B cell (primary cell): ENCODE measurements at regions not wholly inside any gene's neighbourhood (a gene's known extent, or its start where the extent isn't known, plus 50 kb on each side); places are given as distances from the start of the nearest gene placed in this dataset.

ENCODE experiments used
- ATAC-seq: fragments of 200-7000 bp; cut with Tn5 transposase; one replicate; pipeline ENCODE4 v1.10.0; 2021; ENCODE audit warnings: low read depth, mild to moderate bottlenecking, moderate number of reproducible peaks, moderate library complexity
- CTCF ChIA-PET: fragments of 350-600 bp; sonication (Branson Sonifier 250); formaldehyde crosslinking; loops from one replicate; lab custom pipeline; 2021; ENCODE audit warnings: antibody characterized with exemption, inconsistent platforms; lab: Charles Lee
- POLR2A ChIA-PET: fragments of 350-600 bp; sonication (Branson Sonifier 250); formaldehyde crosslinking; loops from one replicate; lab custom pipeline; 2021; ENCODE audit warnings: antibody characterized with exemption; lab: Charles Lee
- DNase-seq: peaks from one replicate; pipeline ENCODE4 v3.0.0; 2013
- H2AFZ ChIP-seq: 2 replicates; pipeline ENCODE4 v1.6.1; 2012; ENCODE audit warnings: mild to moderate bottlenecking, low read depth, low read length; ENCODE audit not compliant: insufficient read depth, poor library complexity, severe bottlenecking
- H3K27ac ChIP-seq, 2 donors: 1 replicate in 1 of 2; 2 replicates in 1 of 2; pipeline ENCODE4 v1.5.1; 2012 to 2013; ENCODE audit warnings: low read length in 2 of 2, mild to moderate bottlenecking in 2 of 2, moderate library complexity in 1 of 2
- H3K27me3 ChIP-seq, 4 experiments: fragments of 200-600 bp in 1 of 4; sonication (generic) in 1 of 4; replicated peaks in 1 of 4; 1 replicate in 2 of 4; 2 replicates in 2 of 4; pipeline versions ENCODE4 v1.6.1 to v1.7.0; 2013 to 2016; ENCODE audit warnings: low read length in 3 of 4, mild to moderate bottlenecking in 2 of 4, mixed read lengths in 1 of 4, moderate library complexity in 1 of 4; ENCODE audit not compliant: insufficient read depth in 4 of 4, control insufficient read depth in 3 of 4; ENCODE audit errors: control extremely low read depth in 1 of 4
- H3K36me3 ChIP-seq, 2 experiments: replicated peaks in 1 of 2; 1 replicate in 1 of 2; 2 replicates in 1 of 2; pipeline versions ENCODE4 v1.6.1 to v1.7.1; 2013; ENCODE audit warnings: low read length in 1 of 2; ENCODE audit not compliant: insufficient read depth in 2 of 2, control insufficient read depth in 1 of 2; ENCODE audit errors: control extremely low read depth in 1 of 2, extremely low read depth in 1 of 2
- H3K4me1 ChIP-seq, 2 donors: fragments of 200-600 bp in 1 of 2; sonication (generic) in 1 of 2; 1 replicate in 1 of 2; 2 replicates in 1 of 2; pipeline versions ENCODE4 v1.5.1 to v1.6.1; 2013 to 2017; ENCODE audit warnings: low read length in 2 of 2; ENCODE audit not compliant: control insufficient read depth in 2 of 2, insufficient read depth in 2 of 2
- H3K4me2 ChIP-seq: replicated peaks from 2 replicates; pipeline ENCODE3; 2012; ENCODE audit warnings: mild to moderate bottlenecking, low read depth, low read length; ENCODE audit not compliant: poor library complexity, severe bottlenecking
- H3K4me3 ChIP-seq, 5 experiments: fragments of 200-600 bp in 1 of 5; sonication (generic) in 1 of 5; 1 replicate in 3 of 5; 2 replicates in 2 of 5; pipeline versions ENCODE4 v1.5.1 to v1.7.0; 2011 to 2016; ENCODE audit warnings: low read length in 4 of 5, mild to moderate bottlenecking in 4 of 5, low read depth in 2 of 5, control low read depth in 1 of 5, moderate library complexity in 1 of 5; ENCODE audit not compliant: insufficient read depth in 1 of 5; ENCODE audit errors: control extremely low read depth in 1 of 5, extremely low read depth in 1 of 5
- H3K79me2 ChIP-seq: fragments of 200-600 bp; sonication (generic); one replicate; pipeline ENCODE4 v1.6.0; 2016; ENCODE audit warnings: low read length; ENCODE audit not compliant: control insufficient read depth, insufficient read depth
- H3K9ac ChIP-seq: fragments of 200-600 bp; sonication (generic); 2 replicates; pipeline ENCODE4 v1.6.1; 2017; ENCODE audit warnings: mild to moderate bottlenecking, low read length, moderate library complexity
- H3K9me3 ChIP-seq, 3 donors: one replicate each; pipeline versions ENCODE4 v1.6.1 to v1.7.1; 2013; ENCODE audit warnings: low read length in 2 of 3; ENCODE audit not compliant: control insufficient read depth in 2 of 3, insufficient read depth in 1 of 3; ENCODE audit errors: control extremely low read depth in 1 of 3
- H4K20me1 ChIP-seq: 2 replicates; pipeline ENCODE4 v1.6.0; 2012; ENCODE audit warnings: mild to moderate bottlenecking, low read length; ENCODE audit not compliant: insufficient read depth, control insufficient read depth, poor library complexity, severe bottlenecking
- H3K27ac Mint-ChIP-seq: one replicate; pipeline ENCODE4 v1.8.0; 2021; ENCODE audit warnings: mixed read lengths
- H3K27me3 Mint-ChIP-seq: one replicate; pipeline ENCODE4 v1.8.0; 2021; ENCODE audit warnings: mixed read lengths
- H3K4me1 Mint-ChIP-seq: one replicate; pipeline ENCODE4 v1.8.0; 2021; ENCODE audit warnings: mixed read lengths
- H3K4me3 Mint-ChIP-seq: one replicate; pipeline ENCODE4 v1.8.0; 2021; ENCODE audit warnings: mixed read lengths
- H3K9me3 Mint-ChIP-seq: one replicate; pipeline ENCODE4 v1.8.0; 2022; ENCODE audit warnings: mixed read lengths; ENCODE audit not compliant: insufficient read depth
- EZH2 ChIP-seq: IDR thresholded peaks from 2 replicates; pipeline ENCODE4 v1.6.1; 2012; ENCODE audit warnings: borderline replicate concordance, low read depth, mild to moderate bottlenecking, moderate library complexity, low read length; ENCODE audit not compliant: insufficient read depth, poor library complexity, severe bottlenecking
- WGBS: methylation state at CpG from one replicate; pipeline ENCODE4 v1.1.5; 2013; ENCODE audit warnings: missing lambda C conversion rate; ENCODE audit not compliant: insufficient coverage; 5-methylcytosine and 5-hydroxymethylcytosine counted together
- intact Hi-C: fragments of 100-400 bp; cut with micrococcal nuclease; formaldehyde crosslinking; loops from one replicate; pipeline ENCODE4 v1.10.0; 2022
- TF ChIP-seq, protein P1 (sequence below): fragments of 200-600 bp; IDR thresholded peaks from one replicate; pipeline ENCODE4 v1.8.0; 2022; ENCODE audit warnings: antibody characterized with exemption, mild to moderate bottlenecking

DNA sequence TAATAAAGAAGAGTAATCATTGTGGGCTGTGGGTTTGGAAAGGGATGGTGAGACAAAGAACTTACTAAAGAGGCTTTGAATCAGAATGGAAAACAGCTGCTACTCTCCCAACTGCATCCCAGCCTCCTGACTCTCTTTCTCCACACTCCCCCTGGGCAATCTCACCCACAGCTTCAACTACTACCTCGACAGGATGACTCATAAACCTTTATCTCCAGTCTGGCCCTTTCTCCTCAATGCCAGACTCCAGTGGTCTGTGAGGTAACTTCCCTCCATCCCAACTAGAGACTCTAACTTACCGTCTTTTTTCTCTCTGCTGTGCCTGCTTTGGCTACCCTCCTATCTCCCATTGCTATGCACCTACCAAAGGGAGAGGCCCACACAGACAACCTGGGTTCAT lies 135.3 kb upstream of the RREB1 start:
- ChIA-PET POLR2A (no interaction called here), CTCF (no interaction called here)
- H3K4me3 Mint-ChIP-seq, result no peak overlapping the region
- ATAC-seq (no peak), DNase-seq (no peak)
- no peak overlapping the region for H3K4me2 ChIP-seq
- H3K36me3 ChIP-seq, result no peaks in the 10 kb centered on the region
- peaks cover 0 to 3% (median 0%) of the 10 kb centered on the region in 4 experiments for H3K27me3 ChIP-seq
- intact Hi-C loops, result no loop called here
- H3K4me3 ChIP-seq, result no peak overlapping the region
- no peak overlapping the region for H3K27ac Mint-ChIP-seq
- WGBS, result 92% methylated on average over 2 of the region's 2 CpGs
- TF ChIP-seq, protein P1, sequence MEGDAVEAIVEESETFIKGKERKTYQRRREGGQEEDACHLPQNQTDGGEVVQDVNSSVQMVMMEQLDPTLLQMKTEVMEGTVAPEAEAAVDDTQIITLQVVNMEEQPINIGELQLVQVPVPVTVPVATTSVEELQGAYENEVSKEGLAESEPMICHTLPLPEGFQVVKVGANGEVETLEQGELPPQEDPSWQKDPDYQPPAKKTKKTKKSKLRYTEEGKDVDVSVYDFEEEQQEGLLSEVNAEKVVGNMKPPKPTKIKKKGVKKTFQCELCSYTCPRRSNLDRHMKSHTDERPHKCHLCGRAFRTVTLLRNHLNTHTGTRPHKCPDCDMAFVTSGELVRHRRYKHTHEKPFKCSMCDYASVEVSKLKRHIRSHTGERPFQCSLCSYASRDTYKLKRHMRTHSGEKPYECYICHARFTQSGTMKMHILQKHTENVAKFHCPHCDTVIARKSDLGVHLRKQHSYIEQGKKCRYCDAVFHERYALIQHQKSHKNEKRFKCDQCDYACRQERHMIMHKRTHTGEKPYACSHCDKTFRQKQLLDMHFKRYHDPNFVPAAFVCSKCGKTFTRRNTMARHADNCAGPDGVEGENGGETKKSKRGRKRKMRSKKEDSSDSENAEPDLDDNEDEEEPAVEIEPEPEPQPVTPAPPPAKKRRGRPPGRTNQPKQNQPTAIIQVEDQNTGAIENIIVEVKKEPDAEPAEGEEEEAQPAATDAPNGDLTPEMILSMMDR, result no peak
- no peak for TF ChIP-seq EZH2
- no peak overlapping the region for H3K9ac ChIP-seq
- no peaks in the 10 kb centered on the region for H3K9me3 ChIP-seq
- H3K79me2 ChIP-seq, result no peaks in the 10 kb centered on the region
- H3K4me1 Mint-ChIP-seq, result no peaks in the 10 kb centered on the region
- no peak overlapping the region for H2AFZ ChIP-seq
- peaks cover 4% of the 10 kb centered on the region for H3K27me3 Mint-ChIP-seq
- H3K27ac ChIP-seq, result no peak overlapping the region
- H4K20me1 ChIP-seq, result no peaks in the 10 kb centered on the region
- H3K9me3 Mint-ChIP-seq, result no peaks in the 10 kb centered on the region
- no peaks in the 10 kb centered on the region for H3K4me1 ChIP-seq

DNA sequence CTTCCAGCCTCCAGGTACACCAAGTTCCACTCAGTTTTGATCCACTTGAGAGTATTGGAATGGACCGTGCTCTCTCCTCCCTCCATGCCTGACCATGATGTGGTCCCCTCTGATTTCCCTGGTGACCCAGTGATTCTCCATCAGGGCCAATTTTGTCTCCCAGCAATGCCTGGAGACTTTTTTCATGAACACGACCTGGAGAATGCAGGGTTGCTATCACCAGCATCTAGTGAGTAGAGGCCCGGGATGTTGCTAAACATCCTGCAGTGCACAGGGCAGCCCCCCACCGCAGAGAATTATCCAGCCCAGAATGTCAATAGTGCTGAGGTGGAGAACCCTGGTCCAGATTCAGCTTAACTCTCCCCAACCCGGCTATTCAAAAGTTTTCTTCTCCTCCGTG lies 134.0 kb upstream of the RREB1 start:
- no peaks in the 10 kb centered on the region for H4K20me1 ChIP-seq
- H3K4me2 ChIP-seq, result no peak overlapping the region
- H3K9ac ChIP-seq, result no peak overlapping the region
- peaks cover 0 to 3% (median 0%) of the 10 kb centered on the region in 4 experiments for H3K27me3 ChIP-seq
- ChIA-PET CTCF (interaction anchor here (1.3 kb wide), 1 partner anchor 13 kb away, joined by 5 read pairs; no protein-coding TSS in a partner anchor), POLR2A (interaction anchor here (0.6 kb wide), 1 partner anchor 157 kb away, joined by 4 read pairs; no protein-coding TSS in a partner anchor)
- Mint-ChIP-seq H3K27me3 (peaks cover 4% of the 10 kb centered on the region), H3K4me3 (no peak overlapping the region), H3K9me3 (no peaks in the 10 kb centered on the region), H3K4me1 (no peaks in the 10 kb centered on the region), H3K27ac (no peak overlapping the region)
- WGBS, result 92% methylated on average over 6 of the region's 6 CpGs
- intact Hi-C loops, result no loop called here
- H3K9me3 ChIP-seq, result no peaks in the 10 kb centered on the region
- H3K4me3 ChIP-seq, result no peak overlapping the region
- DNase-seq (no peak), ATAC-seq (no peak)
- no peaks in the 10 kb centered on the region for H3K79me2 ChIP-seq
- H3K27ac ChIP-seq, result no peak overlapping the region
- H3K36me3 ChIP-seq, result no peaks in the 10 kb centered on the region
- no peak overlapping the region for H2AFZ ChIP-seq
- TF ChIP-seq, protein P1, result no peak
- TF ChIP-seq EZH2, result no peak
- H3K4me1 ChIP-seq, result no peaks in the 10 kb centered on the region
